AG20443 (cell line): ENCODE measurements at regions not wholly inside any gene's neighbourhood (a gene's known extent, or its start where the extent isn't known, plus 50 kb on each side); places are given as distances from the start of the nearest gene placed in this dataset.

Experiments
- DNase-seq: peaks from one replicate; pipeline ENCODE4 v3.0.0; 2012; ENCODE audit warnings: low spot score, mixed read lengths

DNA sequence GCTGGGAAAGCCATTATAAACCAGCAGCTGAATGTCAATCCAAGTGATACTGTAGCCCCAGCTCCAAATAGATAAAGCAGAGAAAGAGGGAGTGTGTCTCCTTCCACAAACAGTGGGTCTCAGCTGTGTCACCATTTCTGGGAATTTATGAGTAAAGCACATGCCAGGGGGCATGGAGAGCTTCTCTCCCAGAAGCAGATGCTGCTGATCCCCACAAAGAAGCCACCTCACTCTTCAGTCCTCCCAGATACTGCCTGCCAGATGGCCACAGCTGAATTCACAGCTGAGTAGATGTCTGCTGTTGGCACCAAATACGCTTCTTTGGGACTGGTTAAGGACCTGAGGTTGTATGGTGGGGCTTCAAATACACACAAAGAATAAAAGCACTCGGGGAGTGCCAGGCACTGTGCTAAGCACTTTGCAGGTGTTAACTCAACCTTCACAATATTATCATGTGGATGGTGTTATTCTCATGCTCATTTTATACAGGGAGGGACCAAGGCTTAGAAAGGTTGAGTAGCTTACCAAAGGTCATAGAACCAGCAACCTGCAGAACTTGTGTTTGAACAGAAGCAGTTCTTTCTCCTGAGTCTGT lies 298.3 kb downstream of the CDH11 start:
- DNase-seq = no peak

DNA sequence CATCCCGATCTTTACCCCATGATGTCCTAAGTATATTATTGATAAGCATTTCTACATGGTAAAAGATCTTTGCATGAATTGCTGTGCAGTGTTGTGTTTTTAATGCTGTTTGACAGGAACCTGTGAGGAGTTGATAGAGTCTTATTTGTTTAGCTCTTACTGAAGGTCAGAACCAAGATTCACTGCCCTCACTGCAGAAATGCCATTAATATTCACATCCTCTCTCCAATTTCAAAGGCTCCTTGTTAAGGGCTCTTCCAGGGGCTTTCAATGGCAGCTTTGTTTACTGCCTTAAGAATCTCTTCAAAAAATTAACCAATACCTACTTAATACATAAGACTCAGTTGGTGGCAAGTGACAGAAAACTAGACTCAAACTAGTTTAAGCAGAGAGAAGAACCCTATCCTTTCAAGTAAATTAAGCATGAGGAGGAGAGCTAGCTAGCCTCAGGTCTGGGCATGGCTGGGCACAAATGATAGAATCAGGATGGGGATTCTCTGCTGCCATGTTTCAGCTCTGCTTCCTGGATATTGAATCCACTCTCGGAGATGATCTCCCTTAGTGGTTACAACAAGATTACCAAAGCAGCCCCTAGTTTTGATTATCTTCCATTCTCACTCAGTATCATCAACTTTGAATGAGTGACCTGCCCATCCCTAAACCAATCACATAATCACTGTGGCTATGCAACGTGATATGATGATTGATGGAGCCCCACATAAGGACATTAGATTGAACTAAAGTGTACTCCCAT lies 311.8 kb downstream of the CDH11 start:
- no peak for DNase-seq

DNA sequence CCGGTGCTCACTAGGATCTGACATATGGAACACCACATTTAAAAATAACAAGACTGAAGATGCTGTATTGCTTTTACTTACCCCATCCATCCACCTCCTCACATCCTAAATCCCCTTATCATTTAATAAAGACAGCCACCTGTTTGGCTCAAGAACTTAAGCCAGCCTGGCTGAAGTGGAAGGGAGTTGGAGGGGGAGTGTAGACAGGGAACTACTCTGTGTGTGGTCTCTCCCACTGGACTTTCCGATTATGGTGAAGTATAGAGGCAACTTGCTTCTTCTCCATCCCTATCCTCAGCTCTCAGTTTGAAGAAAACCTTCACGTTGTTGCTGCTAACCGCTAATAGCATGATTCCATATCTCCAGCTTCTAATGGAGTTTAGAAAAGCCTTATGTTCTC lies 313.4 kb downstream of the CDH11 start:
- DNase-seq = no peak

DNA sequence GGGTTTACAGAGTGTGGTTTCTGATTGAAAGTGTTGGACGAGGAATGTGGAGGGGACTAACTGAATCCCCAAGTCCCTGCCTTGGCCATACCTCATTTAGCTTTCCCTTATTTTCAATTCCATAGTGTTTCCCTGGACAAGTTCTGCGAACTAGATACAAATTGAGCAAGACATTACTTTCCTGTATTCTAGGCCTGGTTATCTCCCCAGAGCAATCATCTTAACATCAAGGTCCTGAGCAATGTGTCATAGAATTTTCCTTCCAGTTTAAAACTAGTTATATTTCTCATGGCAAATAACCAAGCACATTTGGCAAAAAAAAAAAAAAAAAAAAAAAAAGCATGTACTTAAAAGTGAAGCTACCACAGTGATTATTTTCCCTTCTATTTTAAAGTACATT lies 330.1 kb downstream of the CDH11 start:
- no peak for DNase-seq

DNA sequence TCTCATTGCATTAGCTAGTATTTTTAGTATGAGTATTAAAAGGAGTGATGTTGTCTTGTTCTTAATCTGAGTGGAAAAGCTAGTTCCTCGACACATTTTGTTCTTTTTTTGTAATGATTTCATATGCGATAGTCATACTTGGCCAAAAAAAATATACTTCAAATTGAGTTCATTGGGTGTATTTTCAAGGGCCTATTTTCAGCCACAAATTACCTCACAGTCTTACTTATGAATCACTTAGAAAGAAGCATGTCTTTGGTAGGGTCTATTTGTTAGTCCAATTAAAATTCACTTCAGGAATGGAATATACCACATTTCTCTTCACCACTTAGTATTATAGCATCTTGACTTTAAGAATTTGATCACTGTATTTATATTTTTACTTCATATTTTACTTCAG lies 337.2 kb downstream of the CDH11 start:
- no peak for DNase-seq

DNA sequence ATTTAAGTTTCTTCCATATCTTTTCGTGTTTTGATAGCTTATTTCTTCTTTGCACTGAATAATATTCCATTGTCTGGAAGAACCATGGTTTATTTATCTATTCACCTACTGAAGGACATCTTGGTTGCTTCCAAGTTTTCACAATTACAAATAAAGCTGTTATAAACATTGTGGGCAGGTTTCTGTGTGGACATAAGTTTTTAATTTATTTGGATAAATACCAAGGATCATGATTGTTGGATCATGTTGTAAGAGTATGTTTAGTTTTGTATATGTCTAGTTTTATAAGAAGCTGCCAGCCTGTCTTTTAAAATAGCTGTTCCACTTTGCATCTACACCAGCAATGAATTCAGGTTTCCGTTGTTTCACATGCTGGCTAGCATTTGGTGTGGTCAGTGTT lies 339.4 kb downstream of the CDH11 start:
- no peak for DNase-seq

DNA sequence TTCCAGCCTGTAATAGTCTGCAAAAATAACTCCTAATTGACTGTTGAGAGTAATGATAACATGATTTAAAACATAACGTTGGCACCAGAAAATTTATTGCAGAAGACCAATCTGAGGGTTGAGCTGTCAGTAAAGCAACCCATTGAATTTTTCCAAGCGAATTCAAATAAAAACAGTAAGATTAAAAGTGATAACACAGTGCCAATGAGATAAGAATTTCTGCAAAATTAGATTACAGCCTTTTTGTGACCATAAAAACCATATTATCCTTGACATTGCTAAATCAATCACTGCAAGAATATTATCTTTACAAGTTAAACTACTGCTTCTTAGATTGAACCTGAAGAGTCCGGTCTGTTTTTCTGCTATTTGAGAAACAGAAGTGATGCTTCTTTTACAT lies 341.4 kb downstream of the CDH11 start:
- no peak for DNase-seq

DNA sequence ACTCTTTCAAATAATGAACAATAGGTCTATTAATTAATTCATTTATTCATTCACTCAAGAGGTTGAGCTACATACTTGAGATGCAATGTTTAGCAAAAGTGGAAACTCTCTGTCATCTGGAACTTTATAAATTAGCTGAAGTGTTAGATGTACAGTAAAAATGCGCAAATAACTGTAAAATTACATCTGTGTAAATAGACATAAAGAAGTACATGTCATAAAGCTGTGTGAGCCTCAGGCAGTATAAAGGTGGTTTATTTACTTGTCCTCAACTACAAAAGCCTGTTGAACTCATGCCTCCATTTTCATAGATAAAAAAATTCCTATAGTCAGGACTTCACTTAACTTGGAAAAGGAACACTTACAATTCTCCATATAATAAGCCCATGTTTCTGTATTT lies 343.1 kb downstream of the CDH11 start:
- DNase-seq = no peak

DNA sequence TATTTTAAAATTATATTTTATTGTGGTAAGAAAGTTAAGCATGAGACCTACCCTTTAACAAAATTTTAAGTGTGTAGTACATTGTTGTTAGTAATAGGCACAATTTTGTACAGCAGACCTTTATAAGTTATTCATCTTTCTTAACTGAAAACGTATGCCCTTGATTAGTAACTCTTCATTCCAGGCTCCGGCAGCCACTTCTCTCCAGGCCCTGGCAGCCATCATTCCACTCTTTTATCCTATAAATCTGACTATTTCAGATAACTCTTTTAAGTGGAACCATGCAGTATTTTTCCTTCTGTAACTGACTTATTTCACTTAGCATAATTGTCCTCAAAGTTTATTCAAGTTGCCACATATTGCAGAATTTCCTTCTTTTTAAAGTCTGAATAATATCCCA lies 348.2 kb downstream of the CDH11 start:
- no peak for DNase-seq

DNA sequence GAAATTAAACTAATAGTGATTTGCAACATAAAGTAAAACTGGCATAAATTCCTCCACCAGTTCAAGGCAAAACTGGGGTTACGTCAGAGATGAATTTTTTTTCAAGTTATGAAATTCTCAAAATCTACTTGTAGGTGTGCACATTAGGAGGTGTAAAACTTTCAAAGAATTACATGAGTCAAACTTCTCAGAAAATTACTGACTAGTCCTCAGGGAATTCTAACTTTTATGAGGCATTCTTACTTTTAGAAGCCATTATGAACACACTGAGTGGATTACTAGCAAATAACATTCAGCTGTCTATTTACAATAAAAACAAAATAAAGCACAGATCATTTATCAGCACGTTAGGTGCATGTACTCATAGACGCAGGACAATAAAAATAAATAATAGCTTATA lies 348.7 kb downstream of the CDH11 start:
- DNase-seq = no peak

DNA sequence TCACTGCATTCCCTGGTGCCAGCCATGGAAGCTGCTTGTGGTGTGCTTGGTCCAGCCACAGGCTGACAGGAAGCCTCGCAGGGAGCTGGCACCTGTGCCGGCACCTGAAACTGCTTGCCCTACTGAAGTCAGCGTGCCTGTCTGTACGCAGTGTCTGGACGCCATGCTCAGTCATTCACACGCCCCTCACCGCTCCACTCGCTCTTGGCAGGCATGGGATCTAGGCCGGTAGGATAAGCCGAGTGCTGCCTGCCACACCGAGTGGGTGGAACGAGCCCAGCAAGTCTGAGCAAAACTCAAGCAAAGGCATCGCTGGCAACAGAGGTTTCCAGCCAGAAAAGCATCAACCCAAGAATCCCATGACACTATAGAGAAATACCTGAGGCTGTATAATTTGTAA lies 350.6 kb downstream of the CDH11 start:
- DNase-seq = no peak

DNA sequence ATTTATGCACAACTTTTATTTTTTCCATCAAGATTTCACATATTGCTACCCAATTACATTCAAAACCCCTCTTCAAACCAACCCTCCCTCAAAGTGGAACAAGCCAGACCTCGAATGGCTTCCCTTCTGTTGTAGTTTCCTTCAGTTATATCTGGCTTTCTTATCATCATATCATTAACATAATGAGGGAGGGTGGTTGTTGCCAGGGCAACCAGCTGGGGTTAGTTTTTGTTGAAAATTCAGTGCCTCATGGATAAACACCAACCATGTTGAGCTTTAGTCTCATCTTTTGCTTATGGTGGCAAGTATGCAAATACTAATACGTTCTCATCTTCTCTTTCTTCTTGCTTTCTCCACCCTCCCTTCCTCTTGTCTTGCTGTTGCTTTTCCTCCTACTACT lies 359.7 kb downstream of the CDH11 start:
- no peak for DNase-seq

DNA sequence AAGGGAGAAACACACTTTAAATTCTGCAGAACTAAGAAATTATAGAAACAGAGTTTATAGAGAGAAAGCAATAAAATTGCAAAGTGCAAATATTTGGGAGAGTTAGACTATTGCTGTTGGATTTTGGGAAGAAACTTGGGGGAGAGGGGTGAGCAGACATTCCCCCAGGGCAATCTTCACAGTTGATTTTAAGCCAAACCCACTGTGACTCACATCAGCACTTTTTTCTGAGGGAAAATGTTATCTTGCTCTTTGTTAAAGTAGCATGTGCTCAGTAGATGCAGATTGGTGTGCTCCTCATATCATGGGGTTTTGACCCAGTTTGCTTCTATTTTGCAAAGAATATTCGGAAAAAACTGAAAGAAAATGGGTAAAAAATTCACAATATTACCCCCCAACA lies 367.6 kb downstream of the CDH11 start:
- no peak for DNase-seq

DNA sequence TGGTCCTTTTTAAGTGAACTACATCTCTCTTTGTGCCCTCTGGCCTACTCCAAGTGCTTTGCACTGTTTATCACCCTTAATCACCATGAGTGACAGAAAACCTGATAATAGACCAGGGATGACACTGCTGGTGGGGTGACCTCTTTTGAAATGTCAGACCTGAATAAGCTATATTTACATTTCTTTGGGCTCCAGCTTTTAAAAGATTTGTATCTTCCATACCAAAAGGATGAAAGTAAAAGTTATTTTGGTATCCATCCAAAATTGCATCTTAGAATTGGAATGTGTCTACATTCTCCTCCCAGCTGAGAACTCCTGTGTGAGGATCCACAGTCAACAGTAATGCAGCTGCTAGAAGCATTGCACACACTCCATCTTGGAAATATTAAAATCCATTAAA lies 370.0 kb downstream of the CDH11 start:
- DNase-seq = peak; percentile 81

DNA sequence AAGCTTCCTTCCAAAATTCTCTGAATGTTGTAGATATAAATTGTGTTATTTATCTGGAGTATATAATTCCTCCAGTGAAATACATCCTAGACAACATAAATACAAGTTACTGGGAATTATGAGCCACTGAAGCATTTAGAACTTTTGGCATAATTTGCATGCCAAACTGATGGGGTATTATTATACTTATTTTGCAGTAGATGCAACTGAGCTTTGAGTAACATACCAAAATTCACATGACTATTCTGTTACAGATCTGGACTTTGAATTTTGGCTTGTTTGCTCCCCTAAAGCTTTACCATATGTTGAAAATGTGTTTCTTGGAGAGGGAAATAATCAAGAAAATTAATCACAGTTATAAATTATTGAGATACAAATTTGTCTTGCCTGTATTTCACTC lies 372.5 kb downstream of the CDH11 start:
- no peak for DNase-seq

DNA sequence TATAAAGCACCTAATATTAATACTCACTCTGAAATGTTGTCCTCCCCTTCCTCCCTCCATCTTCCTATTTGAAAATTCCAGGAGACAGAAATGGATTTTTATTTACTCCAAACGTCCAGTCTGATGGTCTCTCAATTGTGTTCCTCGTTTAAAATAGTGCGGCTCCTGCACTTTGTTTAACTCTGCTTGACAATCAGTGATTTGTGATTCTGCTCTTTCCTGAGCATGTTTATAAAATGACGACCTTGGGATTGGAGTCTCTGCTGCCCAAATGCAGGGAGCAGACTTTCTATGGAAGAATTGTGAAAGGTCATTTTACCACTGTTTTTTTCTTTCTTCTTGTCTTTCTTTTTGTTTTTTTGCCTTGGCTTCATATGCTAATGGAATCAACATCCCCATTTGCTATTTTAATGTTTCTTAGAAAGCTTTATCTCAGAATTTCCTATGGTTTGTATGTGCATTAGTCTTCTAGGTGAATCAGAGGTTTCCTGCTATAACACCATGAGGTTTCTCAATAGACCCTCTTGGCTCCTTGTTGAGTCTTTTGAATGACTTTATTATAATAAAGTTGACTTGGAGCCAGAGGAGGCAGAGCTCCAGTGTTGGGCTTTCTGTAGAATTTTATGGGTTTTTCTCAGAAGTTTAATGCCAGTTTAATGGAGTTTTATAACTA lies 376.5 kb downstream of the CDH11 start:
- DNase-seq = no peak

DNA sequence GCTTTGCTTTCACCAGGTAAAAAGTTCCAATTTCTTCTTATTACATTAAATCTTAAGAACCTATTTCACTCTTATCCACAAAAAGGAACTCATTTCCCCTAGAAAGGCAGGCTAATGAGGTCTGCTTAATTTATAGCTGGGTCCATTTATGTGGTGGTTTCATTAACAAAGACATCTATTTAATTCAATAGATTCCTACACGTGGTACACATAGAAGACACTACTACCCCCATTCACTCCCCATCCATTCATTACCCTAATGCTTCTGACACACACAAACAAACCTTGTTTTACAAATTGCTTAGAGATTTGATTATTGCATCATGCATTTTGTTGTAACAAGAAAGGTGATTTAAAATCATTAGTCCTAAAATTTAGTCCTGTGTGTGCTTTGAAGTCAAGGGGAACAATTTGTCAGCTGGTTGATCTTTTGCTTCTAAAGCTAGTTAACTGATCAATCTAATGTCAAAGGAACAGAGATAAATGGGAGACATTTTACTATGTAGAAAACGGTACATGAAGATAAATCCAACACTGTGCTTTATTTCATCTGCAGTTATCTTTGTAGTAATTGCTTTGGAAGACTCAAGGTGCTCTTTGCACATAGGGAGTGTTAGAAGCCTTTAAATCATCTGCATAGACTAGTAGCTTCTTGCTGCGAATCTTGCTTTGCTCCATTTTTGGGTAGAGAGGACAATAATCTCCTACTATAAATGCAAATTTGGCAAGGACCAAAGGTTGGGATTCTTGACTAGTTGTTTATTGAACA lies 379.2 kb downstream of the CDH11 start:
- DNase-seq = no peak

DNA sequence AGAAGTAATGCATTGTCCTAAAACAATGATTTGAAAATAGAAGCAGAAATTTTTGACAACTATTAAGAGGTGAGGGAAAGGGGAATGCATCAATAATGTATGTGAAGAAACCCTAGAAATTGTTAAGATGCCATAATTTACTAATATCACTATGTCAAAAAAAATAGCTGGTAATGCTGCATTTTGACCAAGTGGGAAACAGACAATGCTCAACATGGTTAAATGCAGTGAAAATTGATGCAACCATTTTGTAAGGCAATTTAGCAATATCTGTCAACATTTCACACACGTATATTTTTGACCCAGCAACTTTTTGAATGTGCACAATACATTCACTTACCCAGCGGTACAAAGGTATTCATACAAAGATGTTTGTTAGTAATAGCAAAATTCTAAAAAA lies 381.6 kb downstream of the CDH11 start:
- no peak for DNase-seq

DNA sequence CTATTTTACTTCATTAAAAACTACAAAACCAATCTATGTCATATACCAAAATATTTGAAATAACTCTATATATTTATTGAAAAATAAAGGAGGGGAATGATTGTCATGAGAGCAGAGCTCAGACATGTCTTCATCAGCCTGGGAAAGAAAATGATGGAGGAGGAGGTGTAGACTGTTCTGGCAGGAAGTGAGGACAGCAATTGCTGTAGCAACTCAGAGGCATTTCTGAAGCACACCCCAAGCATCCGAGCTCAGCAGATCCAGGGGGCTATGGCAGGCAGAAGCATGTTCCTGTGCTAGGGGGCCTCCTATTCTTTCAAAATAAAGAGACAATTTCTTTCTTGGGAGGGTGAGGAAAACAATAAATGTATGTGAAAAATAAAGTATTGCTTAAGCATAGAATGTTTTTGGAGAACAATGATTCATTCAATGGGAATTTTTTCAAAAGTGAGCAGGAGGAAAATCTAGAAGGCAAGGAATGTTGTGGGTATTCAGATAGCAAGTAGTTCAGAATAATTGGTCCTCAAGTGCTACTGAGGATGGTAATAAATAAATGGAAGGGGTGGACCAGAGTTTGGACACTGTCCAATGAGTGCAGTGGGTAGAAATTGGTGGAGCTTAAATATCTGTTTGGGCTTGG lies 383.4 kb downstream of the CDH11 start:
- peak; percentile 71 for DNase-seq

DNA sequence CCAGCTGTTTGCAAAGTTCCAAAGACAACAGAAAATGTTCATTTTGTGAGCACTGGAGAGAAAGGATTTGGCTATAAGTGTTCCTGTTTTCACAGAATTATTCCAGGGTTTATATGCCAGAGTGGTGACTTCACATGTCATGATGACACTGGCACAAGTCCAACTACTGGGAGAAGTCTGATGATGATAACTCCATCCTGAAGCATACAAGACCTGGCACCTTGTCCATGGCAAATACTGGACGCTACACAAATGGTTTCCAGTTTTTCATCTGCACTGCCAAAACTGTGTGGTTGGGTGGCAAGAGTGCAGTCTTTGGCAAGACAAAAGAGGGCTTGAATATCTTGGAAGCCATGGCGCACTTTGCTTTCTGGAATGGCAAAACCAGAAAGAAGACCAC lies 385.0 kb downstream of the CDH11 start:
- DNase-seq = no peak

DNA sequence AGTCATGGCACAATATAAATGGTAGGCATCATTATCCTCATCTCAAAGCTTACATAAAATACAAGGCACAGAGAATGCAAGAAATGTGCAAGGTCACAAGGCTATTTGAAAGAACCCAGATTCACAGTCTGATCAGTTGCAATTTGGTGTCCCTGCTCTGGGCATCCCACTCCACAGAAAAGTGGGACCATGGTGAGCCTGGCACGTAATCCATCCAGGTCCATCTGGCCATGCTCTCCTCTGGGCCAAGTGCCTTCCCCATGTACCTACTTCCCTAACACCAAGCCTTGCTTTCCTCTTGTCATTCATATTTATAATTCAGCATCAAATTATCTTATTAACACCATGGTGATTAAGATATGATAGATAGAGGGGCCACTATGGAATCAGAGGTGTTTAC lies 390.0 kb downstream of the CDH11 start:
- DNase-seq = no peak

DNA sequence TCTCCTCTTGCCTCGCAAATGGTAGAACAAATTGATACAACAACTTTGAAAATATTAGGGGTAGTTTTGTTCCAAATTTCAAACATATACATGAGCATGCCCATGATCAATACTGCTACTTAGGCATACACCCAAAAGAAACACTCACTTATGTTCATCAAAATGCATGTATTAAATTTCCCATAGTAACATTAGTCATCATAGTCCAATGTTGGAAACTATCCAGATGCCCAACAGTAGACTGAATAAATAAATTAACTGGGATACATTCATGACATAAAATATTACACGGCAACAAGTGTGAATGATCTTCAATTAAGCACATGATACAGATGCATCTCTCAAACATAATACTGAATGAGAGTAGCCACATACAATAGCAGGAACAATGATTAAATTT lies 391.6 kb downstream of the CDH11 start:
- DNase-seq = no peak
